Skeletal muscle tissue (tissue), 3 donors: ENCODE measurements at regions not wholly inside any gene's neighbourhood (a gene's known extent, or its start where the extent isn't known, plus 50 kb on each side); places are given as distances from the start of the nearest gene placed in this dataset.
"Not testable (repeated sequence)": the region's sequence is repeated elsewhere in the genome, so short reads cannot be mapped to it uniquely, and the experiment has no call there.

ENCODE experiments used
- H3K27ac ChIP-seq: one replicate; pipeline ENCODE4 v1.7.0; 2013; ENCODE audit warnings: mild to moderate bottlenecking, low read depth, low read length, inconsistent platforms
- H3K27me3 ChIP-seq, 3 donors: one replicate each; pipeline ENCODE4 v1.7.0; 2013; ENCODE audit warnings: low read length in 3 of 3; ENCODE audit not compliant: control insufficient read depth in 3 of 3, insufficient read depth in 3 of 3
- H3K36me3 ChIP-seq, 3 donors: one replicate each; pipeline ENCODE4 v1.7.0; 2013; ENCODE audit warnings: low read length in 3 of 3; ENCODE audit not compliant: control insufficient read depth in 3 of 3, insufficient read depth in 3 of 3
- H3K4me1 ChIP-seq, 3 donors: one replicate each; pipeline ENCODE4 v1.7.0; 2013; ENCODE audit warnings: low read length in 3 of 3, mild to moderate bottlenecking in 3 of 3; ENCODE audit not compliant: control insufficient read depth in 3 of 3, insufficient read depth in 3 of 3
- H3K4me3 ChIP-seq, 3 donors: one replicate each; pipeline ENCODE4 v1.7.0; 2013; ENCODE audit warnings: low read length in 3 of 3
- H3K9ac ChIP-seq, 3 donors: one replicate each; pipeline ENCODE4 v1.7.0; 2013; ENCODE audit warnings: low read length in 3 of 3, mild to moderate bottlenecking in 3 of 3, moderate library complexity in 2 of 3, low read depth in 1 of 3
- H3K9me3 ChIP-seq, 3 donors: one replicate each; pipeline ENCODE4 v1.7.0; 2013; ENCODE audit warnings: low read length in 3 of 3; ENCODE audit not compliant: control insufficient read depth in 3 of 3
- donor health status: Osteomylitis.

GRCh38 chr2:180790891-180791290 lies 189.5 kb upstream of the UBE2E3 start:
- Histone ChIP-seq H3K4me1 (no peaks in the 10 kb centered on the region), H3K36me3 (no peaks in the 10 kb centered on the region)

GRCh38 chr2:180787330-180787729 lies 193.1 kb upstream of the UBE2E3 start:
- Histone ChIP-seq H3K9ac (no peak overlapping the region), H3K27ac (no peak overlapping the region), H3K9me3 (no peaks in the 10 kb centered on the region), H3K4me1 (no peaks in the 10 kb centered on the region), H3K27me3 (no peaks in the 10 kb centered on the region), H3K4me3 (no peak overlapping the region), H3K36me3 (no peaks in the 10 kb centered on the region)

More at GRCh38 chr2:180790891-180791290, 189.5 kb upstream of the UBE2E3 start:
- no peak overlapping the region for H3K4me3 ChIP-seq
- H3K27ac ChIP-seq, result no peak overlapping the region
- H3K9ac ChIP-seq, result no peak overlapping the region
- no peaks in the 10 kb centered on the region for H3K27me3 ChIP-seq
- H3K9me3 ChIP-seq, result no peaks in the 10 kb centered on the region

GRCh38 chr2:180781276-180781675 lies 199.1 kb upstream of the UBE2E3 start:
- Histone ChIP-seq H3K27ac (no peak overlapping the region), H3K27me3 (no peaks in the 10 kb centered on the region)

GRCh38 chr2:180778291-180778690 lies 202.1 kb upstream of the UBE2E3 start:
- Histone ChIP-seq H3K4me3 (no peak overlapping the region), H3K9ac (no peak overlapping the region), H3K9me3 (peaks cover 0 to 3% (median 0%) of the 10 kb centered on the region in 3 donors), H3K4me1 (peaks cover 0 to 3% (median 0%) of the 10 kb centered on the region in 3 donors), H3K27ac (no peak overlapping the region), H3K36me3 (no peaks in the 10 kb centered on the region), H3K27me3 (no peaks in the 10 kb centered on the region)

More at GRCh38 chr2:180781276-180781675, 199.1 kb upstream of the UBE2E3 start:
- Histone ChIP-seq H3K36me3 (no peaks in the 10 kb centered on the region), H3K9me3 (peaks cover 0 to 3% (median 0%) of the 10 kb centered on the region in 3 donors), H3K4me1 (peaks cover 0 to 3% (median 0%) of the 10 kb centered on the region in 3 donors), H3K9ac (no peak overlapping the region), H3K4me3 (no peak overlapping the region)

- Histone ChIP-seq H3K9me3 (peaks cover 0 to under 1% (median 0%) of the 10 kb centered on the region in 3 donors), H3K4me1 (peaks cover 0 to 3% (median 0%) of the 10 kb centered on the region in 3 donors), H3K9ac (no peak overlapping the region), H3K27ac (no peak overlapping the region), H3K4me3 (no peak overlapping the region), H3K27me3 (no peaks in the 10 kb centered on the region), H3K36me3 (no peaks in the 10 kb centered on the region)
Measured at GRCh38 chr2:180776921-180777320, 203.5 kb upstream of the UBE2E3 start.

- Histone ChIP-seq H3K4me3 (no peak overlapping the region), H3K36me3 (no peaks in the 10 kb centered on the region), H3K4me1 (peaks cover 0 to 3% (median 0%) of the 10 kb centered on the region in 3 donors), H3K9me3 (no peaks in the 10 kb centered on the region), H3K27ac (no peak overlapping the region), H3K27me3 (no peaks in the 10 kb centered on the region), H3K9ac (no peak overlapping the region)
Measured at GRCh38 chr2:180775711-180776110, 204.7 kb upstream of the UBE2E3 start.

GRCh38 chr2:180765316-180765715 lies 215.1 kb upstream of the UBE2E3 start:
- H3K4me3 ChIP-seq, H3K27me3 ChIP-seq, H3K4me1 ChIP-seq, H3K9me3 ChIP-seq, H3K9ac ChIP-seq, H3K36me3 ChIP-seq, H3K27ac ChIP-seq: not testable (repeated sequence)

GRCh38 chr2:180763263-180763989 lies 217.0 kb upstream of the UBE2E3 start:
- Histone ChIP-seq H3K9ac (no peak overlapping the region), H3K36me3 (no peaks in the 10 kb centered on the region)

GRCh38 chr2:180761224-180761623 lies 219.2 kb upstream of the UBE2E3 start:
- Histone ChIP-seq H3K36me3 (no peaks in the 10 kb centered on the region), H3K9me3 (peaks cover 0 to 3% (median 0%) of the 10 kb centered on the region in 3 donors), H3K9ac (no peak overlapping the region), H3K4me1 (peaks cover 0 to 9% (median 0%) of the 10 kb centered on the region in 3 donors), H3K4me3 (peak overlapping the region in 2 of 3 donors; percentile 3 to 29), H3K27me3 (no peaks in the 10 kb centered on the region), H3K27ac (no peak overlapping the region)

More at GRCh38 chr2:180763263-180763989, 217.0 kb upstream of the UBE2E3 start:
- no peak overlapping the region for H3K4me3 ChIP-seq
- no peaks in the 10 kb centered on the region for H3K27me3 ChIP-seq
- H3K9me3 ChIP-seq, result peaks cover 0 to 3% (median 0%) of the 10 kb centered on the region in 3 donors
- no peak overlapping the region for H3K27ac ChIP-seq
- H3K4me1 ChIP-seq, result peaks cover 0 to 6% (median 0%) of the 10 kb centered on the region in 3 donors

- Histone ChIP-seq H3K4me3 (no peak overlapping the region), H3K27ac (no peak overlapping the region), H3K9ac (no peak overlapping the region), H3K9me3 (peaks cover 0 to 3% (median 0%) of the 10 kb centered on the region in 3 donors), H3K27me3 (no peaks in the 10 kb centered on the region), H3K36me3 (no peaks in the 10 kb centered on the region), H3K4me1 (peaks cover 0 to 9% (median 0%) of the 10 kb centered on the region in 3 donors)
Measured at GRCh38 chr2:180759631-180760030, 220.8 kb upstream of the UBE2E3 start.
